HG03378 (cell line): ENCODE measurements at regions not wholly inside any gene's neighbourhood (a gene's known extent, or its start where the extent isn't known, plus 50 kb on each side); places are given as distances from the start of the nearest gene placed in this dataset.

Experiments
- ATAC-seq: cut with Tn5 transposase; IDR thresholded peaks from one replicate; pipeline ENCODE4 v1.9.1; 2021; ENCODE audit warnings: mild to moderate bottlenecking, moderate library complexity; ENCODE audit not compliant: unreplicated experiment

GRCh38 chr17:65477600-65477999 lies 83.8 kb downstream of the AXIN2 start:
- ATAC-seq, result no peak

GRCh38 chr17:65474660-65475059 lies 86.8 kb downstream of the AXIN2 start:
- ATAC-seq, result no peak

- ATAC-seq, result no peak
Observed at GRCh38 chr17:65473985-65474384, 87.5 kb downstream of the AXIN2 start.

GRCh38 chr17:65473363-65473762 lies 88.1 kb downstream of the AXIN2 start:
- no peak for ATAC-seq

- ATAC-seq, result no peak
Observed at GRCh38 chr17:65472666-65473309, 88.7 kb downstream of the AXIN2 start.

- ATAC-seq, result no peak
Observed at GRCh38 chr17:65470783-65471182, 90.7 kb downstream of the AXIN2 start.

GRCh38 chr17:65468321-65468720 lies 93.1 kb downstream of the AXIN2 start:
- ATAC-seq, result no peak

GRCh38 chr17:65467156-65467555 lies 94.3 kb downstream of the AXIN2 start:
- ATAC-seq, result no peak

GRCh38 chr17:65466547-65466946 lies 94.9 kb downstream of the AXIN2 start:
- ATAC-seq, result no peak

- no peak for ATAC-seq
Observed at GRCh38 chr17:65463242-65463641, 98.2 kb downstream of the AXIN2 start.

GRCh38 chr17:65459677-65460347 lies 101.6 kb downstream of the AXIN2 start:
- no peak for ATAC-seq

GRCh38 chr17:65457635-65458257 lies 103.7 kb downstream of the AXIN2 start:
- ATAC-seq, result no peak

- ATAC-seq, result no peak
Observed at GRCh38 chr17:65457183-65457582, 104.3 kb downstream of the AXIN2 start.

GRCh38 chr17:65456368-65457151 lies 104.9 kb downstream of the AXIN2 start:
- ATAC-seq, result no peak

- ATAC-seq, result no peak
Observed at GRCh38 chr17:65455972-65456343, 105.5 kb downstream of the AXIN2 start.

- no peak for ATAC-seq
Observed at GRCh38 chr17:65455154-65455971, 106.1 kb downstream of the AXIN2 start.

GRCh38 chr17:65453204-65453931 lies 108.1 kb downstream of the AXIN2 start:
- no peak for ATAC-seq

- ATAC-seq, result no peak
Observed at GRCh38 chr17:65449495-65449894, 112.0 kb downstream of the AXIN2 start.

GRCh38 chr17:65447823-65448222 lies 113.6 kb downstream of the AXIN2 start:
- ATAC-seq, result no peak
